NB4 (cell line): ENCODE measurements at regions not wholly inside any gene's neighbourhood (a gene's known extent, or its start where the extent isn't known, plus 50 kb on each side); places are given as distances from the start of the nearest gene placed in this dataset.

Experiments used
- POLR2A ChIP-seq: IDR thresholded peaks from 2 replicates; pipeline ENCODE4 v1.6.1; 2011; ENCODE audit warnings: mild to moderate bottlenecking; ENCODE audit not compliant: insufficient read length; ENCODE audit errors: extremely low read depth
- TF ChIP-seq, protein P1 (sequence below): IDR thresholded peaks from one replicate; pipeline ENCODE4 v1.5.1; 2012; ENCODE audit warnings: low read depth, low read length
- TF ChIP-seq, protein P2 (sequence below): IDR thresholded peaks from 2 replicates; pipeline ENCODE4 v1.6.1; 2011; ENCODE audit warnings: low read depth, low read length

DNA sequence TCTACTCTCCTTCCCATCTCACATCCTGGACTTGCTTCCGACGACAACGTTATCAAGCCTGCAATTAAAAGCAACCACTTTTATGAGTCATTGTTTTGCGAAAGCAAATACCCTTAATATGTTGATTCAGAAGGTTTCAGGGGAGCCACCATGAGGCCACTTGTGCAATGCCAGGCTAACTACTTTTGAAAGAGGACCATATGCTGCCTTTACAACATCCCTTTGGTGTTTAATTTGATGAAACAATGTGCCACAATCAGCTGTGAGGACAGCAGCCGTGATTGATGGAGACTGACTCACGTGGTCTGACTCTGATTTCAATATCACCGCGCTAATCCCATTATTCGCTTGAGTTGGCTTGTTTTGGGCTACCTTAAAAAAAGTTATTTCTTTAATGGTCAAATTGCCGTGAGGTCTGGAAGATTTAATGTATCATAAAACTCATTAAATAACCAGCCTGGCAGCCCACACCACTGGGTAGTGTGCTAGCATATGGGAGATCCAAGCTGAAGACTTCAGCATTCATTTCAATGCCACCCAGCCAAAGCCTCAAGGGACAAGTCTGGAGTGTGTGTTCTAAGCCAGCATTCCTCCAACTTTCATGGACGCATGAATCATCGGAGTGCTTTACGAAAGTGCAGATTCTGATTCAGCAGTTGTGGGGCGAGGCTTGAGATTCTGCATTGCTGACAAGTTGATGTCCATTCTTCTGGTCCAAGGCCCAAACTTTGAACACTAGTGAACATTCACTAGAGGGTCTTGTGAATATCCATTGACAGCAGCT is 73.3 kb upstream of the PAXBP1 start:
- TF ChIP-seq, protein P1, sequence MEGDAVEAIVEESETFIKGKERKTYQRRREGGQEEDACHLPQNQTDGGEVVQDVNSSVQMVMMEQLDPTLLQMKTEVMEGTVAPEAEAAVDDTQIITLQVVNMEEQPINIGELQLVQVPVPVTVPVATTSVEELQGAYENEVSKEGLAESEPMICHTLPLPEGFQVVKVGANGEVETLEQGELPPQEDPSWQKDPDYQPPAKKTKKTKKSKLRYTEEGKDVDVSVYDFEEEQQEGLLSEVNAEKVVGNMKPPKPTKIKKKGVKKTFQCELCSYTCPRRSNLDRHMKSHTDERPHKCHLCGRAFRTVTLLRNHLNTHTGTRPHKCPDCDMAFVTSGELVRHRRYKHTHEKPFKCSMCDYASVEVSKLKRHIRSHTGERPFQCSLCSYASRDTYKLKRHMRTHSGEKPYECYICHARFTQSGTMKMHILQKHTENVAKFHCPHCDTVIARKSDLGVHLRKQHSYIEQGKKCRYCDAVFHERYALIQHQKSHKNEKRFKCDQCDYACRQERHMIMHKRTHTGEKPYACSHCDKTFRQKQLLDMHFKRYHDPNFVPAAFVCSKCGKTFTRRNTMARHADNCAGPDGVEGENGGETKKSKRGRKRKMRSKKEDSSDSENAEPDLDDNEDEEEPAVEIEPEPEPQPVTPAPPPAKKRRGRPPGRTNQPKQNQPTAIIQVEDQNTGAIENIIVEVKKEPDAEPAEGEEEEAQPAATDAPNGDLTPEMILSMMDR, result peak; percentile 31
- TF ChIP-seq, protein P2, sequence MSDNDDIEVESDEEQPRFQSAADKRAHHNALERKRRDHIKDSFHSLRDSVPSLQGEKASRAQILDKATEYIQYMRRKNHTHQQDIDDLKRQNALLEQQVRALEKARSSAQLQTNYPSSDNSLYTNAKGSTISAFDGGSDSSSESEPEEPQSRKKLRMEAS, result peak; percentile 76
- TF ChIP-seq POLR2A, result no peak
